ENCODE measurements at regions not wholly inside any gene's neighbourhood (a gene's known extent, or its start where the extent isn't known, plus 50 kb on each side); places are given as distances from the start of the nearest gene placed in this dataset.

DNA sequence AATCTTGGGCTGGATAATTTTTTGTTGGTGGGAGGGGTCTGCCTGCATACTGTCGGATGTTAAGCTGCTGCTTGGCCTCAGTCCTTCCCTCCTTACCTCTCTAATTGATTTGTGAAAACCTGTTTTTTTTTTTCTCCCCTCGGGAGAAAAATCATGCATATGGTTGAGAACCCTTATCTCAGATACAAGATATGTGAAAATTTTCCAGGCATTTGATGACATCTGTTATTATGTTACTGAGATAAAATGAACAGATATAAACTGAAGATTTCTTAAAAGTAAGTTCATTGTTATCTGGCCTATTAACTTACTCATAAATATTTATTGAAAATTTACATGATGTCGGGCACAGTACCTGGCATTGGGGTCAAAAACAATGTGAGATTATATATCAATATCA lies 1375.7 kb downstream of the PCDH9 start:
- Histone ChIP-seq H3K36me3 (replicated peaks; ENCODE audit: insufficient read depth, low read depth) (no peaks in the 10 kb centered on the region), H2AFZ (no peak overlapping the region), H3K4me3 (no peak overlapping the region), H3K4me2 (no peak overlapping the region), H3K9me2 (replicated peaks; ENCODE audit: insufficient read depth) (no peaks in the 10 kb centered on the region), H3K4me1 (ENCODE audit: insufficient read depth) (no peaks in the 10 kb centered on the region), H3K27me3 (no peaks in the 10 kb centered on the region), H3K9me3 (ENCODE audit: low read depth) (no peaks in the 10 kb centered on the region), H3K79me2 (no peaks in the 10 kb centered on the region), H4K20me1 (ENCODE audit: insufficient read depth, poor library complexity, severe bottlenecking) (no peaks in the 10 kb centered on the region), H3K27ac (no peak overlapping the region)
- 52% methylated on average over 3 of the region's 3 CpGs for WGBS (ENCODE audit: low lambda C conversion rate, missing lambda C conversion rate)
- TF ChIP-seq EZH2phosphoT487 (IDR thresholded peaks at IDR 0.05; ENCODE audit: low read depth, severe bottlenecking, unreplicated experiment) (no peak), EZH2 (IDR thresholded peaks at IDR 0.05; ENCODE audit: borderline replicate concordance) (no peak)
- TF ChIP-seq, protein P1, sequence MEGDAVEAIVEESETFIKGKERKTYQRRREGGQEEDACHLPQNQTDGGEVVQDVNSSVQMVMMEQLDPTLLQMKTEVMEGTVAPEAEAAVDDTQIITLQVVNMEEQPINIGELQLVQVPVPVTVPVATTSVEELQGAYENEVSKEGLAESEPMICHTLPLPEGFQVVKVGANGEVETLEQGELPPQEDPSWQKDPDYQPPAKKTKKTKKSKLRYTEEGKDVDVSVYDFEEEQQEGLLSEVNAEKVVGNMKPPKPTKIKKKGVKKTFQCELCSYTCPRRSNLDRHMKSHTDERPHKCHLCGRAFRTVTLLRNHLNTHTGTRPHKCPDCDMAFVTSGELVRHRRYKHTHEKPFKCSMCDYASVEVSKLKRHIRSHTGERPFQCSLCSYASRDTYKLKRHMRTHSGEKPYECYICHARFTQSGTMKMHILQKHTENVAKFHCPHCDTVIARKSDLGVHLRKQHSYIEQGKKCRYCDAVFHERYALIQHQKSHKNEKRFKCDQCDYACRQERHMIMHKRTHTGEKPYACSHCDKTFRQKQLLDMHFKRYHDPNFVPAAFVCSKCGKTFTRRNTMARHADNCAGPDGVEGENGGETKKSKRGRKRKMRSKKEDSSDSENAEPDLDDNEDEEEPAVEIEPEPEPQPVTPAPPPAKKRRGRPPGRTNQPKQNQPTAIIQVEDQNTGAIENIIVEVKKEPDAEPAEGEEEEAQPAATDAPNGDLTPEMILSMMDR (IDR thresholded peaks at IDR 0.05; ENCODE audit: poor library complexity), result no peak
- no peak for DNase-seq (ENCODE audit: low spot score)

DNA sequence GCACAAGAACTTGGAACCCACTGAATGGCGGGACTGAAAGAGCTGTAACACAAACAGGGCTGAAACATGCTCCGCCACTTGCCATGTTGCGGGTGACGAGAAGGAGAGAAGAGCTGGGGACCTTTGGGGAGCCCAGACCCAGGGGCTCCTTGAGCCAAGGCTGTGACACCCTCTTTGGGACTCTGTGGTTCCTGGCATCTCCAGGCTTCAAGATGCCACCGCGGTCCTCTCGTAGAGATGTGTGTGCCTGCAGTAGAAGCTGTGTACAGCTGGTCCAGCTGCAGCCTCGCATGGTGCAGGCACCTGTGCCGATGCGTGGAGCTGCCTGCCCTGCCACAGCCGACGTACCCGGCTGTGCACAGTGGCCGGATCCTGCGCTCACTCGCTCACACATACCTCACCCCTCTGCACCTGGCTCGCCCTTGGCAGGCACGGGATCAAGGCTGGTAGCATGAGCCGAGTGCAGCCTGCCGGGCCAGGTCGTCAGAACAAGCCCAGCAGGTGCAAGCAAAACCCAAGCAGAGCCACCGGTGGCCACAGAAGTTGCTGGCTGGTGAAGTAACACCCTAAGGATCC lies 1385.8 kb downstream of the PCDH9 start:
- no peak overlapping the region for H3K4me3 ChIP-seq
- no peak for TF ChIP-seq EZH2 (IDR thresholded peaks at IDR 0.05; ENCODE audit: borderline replicate concordance)
- TF ChIP-seq, protein P1 (IDR thresholded peaks at IDR 0.05; ENCODE audit: poor library complexity), result no peak
- no peak for TF ChIP-seq EZH2phosphoT487 (IDR thresholded peaks at IDR 0.05; ENCODE audit: low read depth, severe bottlenecking, unreplicated experiment)
- H3K9me2 ChIP-seq (replicated peaks; ENCODE audit: insufficient read depth), result no peaks in the 10 kb centered on the region
- H3K79me2 ChIP-seq, result no peaks in the 10 kb centered on the region
- H3K4me2 ChIP-seq, result no peak overlapping the region
- 97% methylated on average over 22 of the region's 22 CpGs for WGBS (ENCODE audit: low lambda C conversion rate, missing lambda C conversion rate)
- no peak for DNase-seq (ENCODE audit: low spot score)
- H3K4me1 ChIP-seq (ENCODE audit: insufficient read depth), result no peaks in the 10 kb centered on the region
- H3K36me3 ChIP-seq (replicated peaks; ENCODE audit: insufficient read depth, low read depth), result no peaks in the 10 kb centered on the region
- no peaks in the 10 kb centered on the region for H3K27me3 ChIP-seq
- H2AFZ ChIP-seq, result no peak overlapping the region
- no peaks in the 10 kb centered on the region for H3K9me3 ChIP-seq (ENCODE audit: low read depth)
- H4K20me1 ChIP-seq (ENCODE audit: insufficient read depth, poor library complexity, severe bottlenecking), result no peaks in the 10 kb centered on the region
- H3K27ac ChIP-seq, result no peak overlapping the region

DNA sequence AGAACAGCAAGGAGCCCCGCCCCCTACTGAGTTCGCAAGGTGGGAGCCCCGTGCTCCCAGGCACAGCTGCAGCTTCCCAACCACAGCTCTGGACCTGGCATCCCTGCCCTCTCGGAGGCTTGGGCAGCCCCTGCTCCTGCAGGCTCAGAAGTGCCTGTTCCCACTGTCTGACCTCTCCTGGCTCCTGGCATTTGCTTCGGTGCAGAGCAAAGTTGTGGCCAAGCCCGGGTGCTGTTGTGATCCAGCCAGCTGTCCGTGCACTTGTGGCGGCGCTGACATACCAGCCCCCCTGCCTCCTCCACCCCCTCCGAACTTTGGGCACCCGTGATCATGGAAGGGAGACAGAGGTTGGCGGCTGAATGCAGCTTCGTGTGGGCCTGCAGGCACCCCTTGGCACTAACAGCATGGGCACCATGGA lies 1386.8 kb downstream of the PCDH9 start:
- TF ChIP-seq EZH2phosphoT487 (IDR thresholded peaks at IDR 0.05; ENCODE audit: low read depth, severe bottlenecking, unreplicated experiment) (no peak), EZH2 (IDR thresholded peaks at IDR 0.05; ENCODE audit: borderline replicate concordance) (no peak)
- TF ChIP-seq, protein P1 (IDR thresholded peaks at IDR 0.05; ENCODE audit: poor library complexity), result no peak
- no peak overlapping the region for H3K4me2 ChIP-seq
- no peak for DNase-seq (ENCODE audit: low spot score)
- H3K79me2 ChIP-seq, result no peaks in the 10 kb centered on the region
- H2AFZ ChIP-seq, result no peak overlapping the region
- H3K36me3 ChIP-seq (replicated peaks; ENCODE audit: insufficient read depth, low read depth), result no peaks in the 10 kb centered on the region
- H3K4me1 ChIP-seq (ENCODE audit: insufficient read depth), result no peaks in the 10 kb centered on the region
- 88% methylated on average over 10 of the region's 13 CpGs for WGBS (ENCODE audit: low lambda C conversion rate, missing lambda C conversion rate)
- H3K4me3 ChIP-seq, result no peak overlapping the region
- H3K9me2 ChIP-seq (replicated peaks; ENCODE audit: insufficient read depth), result no peaks in the 10 kb centered on the region
- H3K27me3 ChIP-seq, result no peaks in the 10 kb centered on the region
- H3K27ac ChIP-seq, result no peak overlapping the region
- H4K20me1 ChIP-seq (ENCODE audit: insufficient read depth, poor library complexity, severe bottlenecking), result no peaks in the 10 kb centered on the region
- no peaks in the 10 kb centered on the region for H3K9me3 ChIP-seq (ENCODE audit: low read depth)

Data from hepatocyte (in vitro differentiated cells).